Activated CD8-positive, alpha-beta memory T cell treated with anti-CD3 and anti-CD28 coated beads, Interleukin-2, amount 50 U/mL, for 24 hours (primary cell): ENCODE measurements at regions not wholly inside any gene's neighbourhood (a gene's known extent, or its start where the extent isn't known, plus 50 kb on each side); places are given as distances from the start of the nearest gene placed in this dataset.
A peak's percentile ranks its signal among the peaks of the same experiment; 100 is the strongest.

ENCODE experiments used
- DNase-seq: peaks from one replicate; pipeline ENCODE4 v3.0.0-alpha.2; 2020; ENCODE audit errors: extremely low read depth

DNA sequence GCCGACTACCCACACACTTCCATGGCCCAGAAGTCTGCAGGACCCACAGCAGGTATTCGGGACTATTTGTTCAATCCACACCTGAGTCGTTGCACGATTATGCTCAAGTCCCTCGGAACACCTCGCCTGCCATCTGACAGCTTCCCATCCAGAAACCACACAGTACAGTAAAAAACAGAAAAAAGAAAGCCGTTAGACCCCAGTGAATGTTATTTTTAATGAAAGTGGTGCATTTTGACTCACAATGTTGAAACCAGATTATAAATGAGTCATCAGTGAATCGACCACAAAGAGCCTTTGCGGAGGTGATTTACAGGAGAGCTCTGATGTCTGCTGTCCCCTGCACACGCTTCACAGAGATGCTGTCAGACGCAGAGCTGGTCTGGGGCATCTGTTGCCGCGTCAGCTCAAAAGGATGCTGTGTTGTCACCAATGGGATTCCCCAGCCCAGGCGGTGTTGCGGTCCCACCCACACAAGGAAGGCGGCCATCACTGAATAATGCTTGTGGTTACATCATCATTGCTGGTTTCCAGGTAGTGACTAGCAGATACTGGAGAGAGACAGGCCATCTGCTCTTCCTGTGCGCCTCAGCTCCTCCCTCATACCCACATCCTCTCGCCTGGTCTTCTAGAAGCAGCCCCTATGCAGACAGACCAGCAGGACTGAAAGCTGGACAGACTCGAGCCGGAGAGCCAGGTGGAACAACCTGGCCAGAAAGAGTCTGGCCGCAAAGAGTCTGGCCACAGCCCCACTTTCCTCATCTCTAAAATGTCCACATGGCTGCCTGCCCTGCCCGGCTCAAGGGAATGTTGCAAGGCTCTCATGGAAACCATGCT, 116.8 kb downstream of the TOMM20 start:
- peak; percentile 90 for DNase-seq

DNA sequence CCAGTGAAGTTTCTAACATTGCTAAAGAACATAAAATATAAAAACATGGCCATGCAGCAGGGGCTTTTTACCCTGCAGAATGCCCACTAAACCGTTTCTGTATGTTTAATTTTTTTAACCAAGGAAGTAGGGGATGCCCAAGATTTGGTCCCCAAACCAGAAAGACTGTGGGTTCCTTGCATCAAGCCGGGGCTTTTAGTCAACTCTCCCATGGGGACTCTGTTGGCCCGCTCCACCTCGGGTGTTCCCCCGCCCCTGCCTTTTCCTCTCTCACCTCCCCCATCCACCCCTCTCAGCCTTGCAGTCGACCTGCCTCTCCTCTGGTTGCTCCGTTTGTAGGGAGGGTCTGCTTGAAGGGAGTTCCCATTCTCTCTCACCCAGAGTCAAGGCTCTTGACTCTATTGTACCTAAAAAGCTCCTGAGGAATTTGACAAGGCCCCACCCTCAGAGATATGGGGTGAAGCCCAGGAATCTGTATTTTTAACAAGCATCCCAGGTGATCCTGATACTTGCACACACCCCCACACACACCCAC, 117.5 kb downstream of the TOMM20 start:
- no peak for DNase-seq

DNA sequence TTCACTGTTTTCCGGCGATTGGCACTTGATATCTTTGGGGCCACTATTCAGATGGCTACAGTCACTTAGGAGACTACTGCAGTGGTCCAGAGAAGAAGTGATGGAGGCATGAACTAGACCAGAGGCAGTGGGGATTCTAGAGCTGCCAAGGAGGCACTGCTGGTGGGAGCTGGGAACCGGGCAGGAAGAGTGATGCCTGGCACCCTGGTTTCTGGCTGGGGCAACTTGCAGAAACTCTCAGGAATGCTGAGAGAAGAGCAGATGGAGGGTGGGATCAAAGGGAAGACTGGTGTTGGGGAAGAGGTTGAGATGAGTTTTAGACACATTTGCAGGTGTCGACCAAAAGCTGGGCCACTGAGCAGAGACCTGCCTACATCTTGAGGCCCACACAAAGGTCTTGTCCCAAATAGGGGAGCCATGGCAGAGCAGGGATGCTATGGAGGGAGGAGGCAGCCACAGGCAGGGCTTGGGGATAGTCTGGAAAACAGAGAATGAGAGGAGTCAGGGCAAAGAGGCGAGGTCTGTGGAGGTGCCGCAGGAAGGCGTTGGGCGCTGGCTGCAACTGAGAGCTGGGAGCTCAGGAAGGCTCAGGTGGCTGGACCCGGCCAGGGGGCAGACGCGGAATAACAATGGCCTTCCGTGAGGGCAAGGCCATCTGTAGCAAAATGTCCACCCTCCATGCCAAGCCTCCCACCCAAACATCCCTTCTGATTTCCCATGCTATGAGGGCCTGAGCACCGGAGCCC, 118.9 kb downstream of the TOMM20 start:
- DNase-seq: no peak

DNA sequence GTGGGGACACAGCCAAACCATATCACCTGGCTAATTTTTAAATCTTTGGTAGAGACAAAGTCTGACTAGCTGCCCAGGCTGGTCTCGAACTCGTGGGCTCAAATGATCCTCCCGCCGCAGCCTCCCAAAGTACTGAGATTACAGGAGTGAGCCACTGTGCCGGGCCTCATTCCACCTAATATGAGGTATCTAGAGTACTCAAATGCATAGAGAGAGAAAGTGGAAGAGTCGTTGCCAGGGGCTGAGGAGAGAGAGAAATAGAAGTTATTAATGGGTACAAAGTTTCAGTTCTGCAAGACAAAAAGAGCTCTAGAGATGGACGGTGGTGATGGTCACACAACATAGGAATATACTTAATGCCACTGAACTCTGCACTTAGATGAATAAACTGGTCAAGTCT, 119.6 kb downstream of the TOMM20 start:
- DNase-seq: no peak

DNA sequence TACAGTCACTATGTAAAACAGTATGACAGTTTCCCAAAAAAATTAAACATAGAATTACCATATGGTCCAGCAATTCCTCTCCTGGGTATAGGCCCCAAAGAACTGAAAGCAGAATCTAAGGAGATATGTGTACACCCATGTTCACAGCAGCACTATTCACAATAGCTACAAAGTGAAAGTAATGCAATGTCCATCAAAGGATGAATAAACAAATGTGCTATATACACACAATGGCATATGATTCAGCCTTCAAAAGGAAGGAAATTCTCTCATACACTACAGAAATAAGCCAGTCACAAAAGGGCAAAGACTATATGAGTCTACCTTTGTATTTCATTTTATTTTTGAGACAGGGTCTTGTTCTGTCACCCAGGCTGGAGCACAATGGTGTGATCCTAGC, 120.4 kb downstream of the TOMM20 start:
- no peak for DNase-seq

DNA sequence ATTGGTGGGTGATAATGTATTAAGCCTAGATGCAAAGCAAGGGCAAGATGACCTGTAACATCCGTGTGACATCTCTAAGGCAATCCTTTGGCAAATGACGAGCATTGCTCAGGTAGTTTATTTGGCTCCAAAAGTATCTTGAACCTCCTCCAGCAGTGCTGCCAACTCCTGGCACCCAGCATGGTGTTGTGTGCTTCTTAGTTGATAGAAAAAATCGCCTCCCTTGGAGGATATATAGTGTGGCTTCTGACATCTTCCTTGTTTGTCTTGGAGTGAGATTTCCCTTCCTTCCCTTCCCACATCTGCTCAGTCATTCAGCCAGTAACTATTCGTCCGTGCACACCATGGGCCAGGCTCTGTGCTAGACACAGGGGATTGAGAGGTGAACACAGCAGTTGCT, 121.8 kb downstream of the TOMM20 start:
- DNase-seq: no peak

DNA sequence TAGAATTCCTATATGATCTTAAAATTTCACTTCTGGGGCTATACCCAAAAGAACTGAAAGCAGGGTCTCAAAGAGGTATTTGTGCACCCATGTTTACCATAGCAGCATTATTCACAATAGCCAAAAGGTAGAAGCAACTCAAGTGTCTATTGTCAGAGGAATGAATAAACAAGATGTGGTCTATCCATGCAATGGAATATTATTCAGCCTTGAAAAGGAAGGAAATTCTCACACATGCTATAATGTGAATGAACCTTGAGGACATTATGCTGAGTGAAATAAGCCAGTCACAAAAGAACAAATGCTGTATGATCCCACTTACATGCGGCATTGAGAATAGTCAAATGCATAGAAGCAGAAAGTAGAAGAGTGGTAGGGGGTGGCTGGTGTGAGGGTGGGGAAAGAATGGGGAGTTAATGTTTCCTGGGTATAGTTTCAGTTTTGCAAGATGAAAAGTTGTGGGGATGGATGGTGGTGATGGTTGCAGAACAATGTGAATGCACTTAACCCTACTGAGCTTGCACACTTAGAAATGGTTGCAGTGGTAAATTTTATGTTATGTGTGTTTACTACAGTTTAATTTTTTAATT, 122.4 kb downstream of the TOMM20 start:
- DNase-seq: no peak

DNA sequence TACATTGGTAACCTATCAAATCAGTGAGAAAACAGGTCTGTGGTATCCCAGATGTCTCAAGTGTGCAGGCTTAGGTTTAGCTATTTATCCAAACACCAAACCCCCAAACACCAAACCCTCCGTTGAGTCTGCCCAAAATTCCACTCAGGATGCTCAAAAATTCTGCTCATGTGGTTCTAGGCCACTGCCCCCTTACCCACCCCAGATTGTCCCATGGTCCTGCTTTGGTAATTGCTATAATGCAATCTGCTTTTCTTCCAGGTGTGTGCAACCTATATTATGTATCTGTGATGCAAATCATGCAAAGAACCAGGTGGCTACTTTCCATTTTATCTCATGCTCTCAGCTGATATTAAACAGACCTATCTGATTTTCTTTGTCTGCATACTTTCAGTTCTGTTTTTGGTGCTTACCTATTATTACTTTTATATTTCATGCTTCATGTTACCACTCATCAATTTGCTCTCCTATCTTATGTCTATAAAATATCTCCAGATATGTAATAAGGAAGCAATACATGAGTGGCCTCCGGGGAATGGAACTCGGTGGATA, 123.7 kb downstream of the TOMM20 start:
- no peak for DNase-seq

DNA sequence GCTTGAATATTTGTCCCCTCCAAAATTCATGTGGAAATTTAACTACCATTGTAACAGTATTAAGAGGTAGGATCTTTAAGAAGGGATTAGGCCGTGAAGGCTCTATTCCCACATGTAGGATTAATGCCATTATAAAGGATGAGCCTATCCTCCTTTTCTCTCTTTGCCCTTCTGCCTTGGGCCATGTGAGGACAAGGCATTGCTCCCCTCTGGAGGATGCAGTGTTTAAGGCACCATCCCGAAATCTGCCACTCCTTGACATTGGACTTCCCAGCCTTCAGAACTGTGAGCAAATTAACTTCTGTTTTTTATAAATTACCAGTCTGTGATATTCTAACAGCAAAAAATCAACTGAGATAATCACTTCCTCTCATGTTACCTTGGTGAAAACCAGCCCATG, 124.4 kb downstream of the TOMM20 start:
- DNase-seq: no peak

DNA sequence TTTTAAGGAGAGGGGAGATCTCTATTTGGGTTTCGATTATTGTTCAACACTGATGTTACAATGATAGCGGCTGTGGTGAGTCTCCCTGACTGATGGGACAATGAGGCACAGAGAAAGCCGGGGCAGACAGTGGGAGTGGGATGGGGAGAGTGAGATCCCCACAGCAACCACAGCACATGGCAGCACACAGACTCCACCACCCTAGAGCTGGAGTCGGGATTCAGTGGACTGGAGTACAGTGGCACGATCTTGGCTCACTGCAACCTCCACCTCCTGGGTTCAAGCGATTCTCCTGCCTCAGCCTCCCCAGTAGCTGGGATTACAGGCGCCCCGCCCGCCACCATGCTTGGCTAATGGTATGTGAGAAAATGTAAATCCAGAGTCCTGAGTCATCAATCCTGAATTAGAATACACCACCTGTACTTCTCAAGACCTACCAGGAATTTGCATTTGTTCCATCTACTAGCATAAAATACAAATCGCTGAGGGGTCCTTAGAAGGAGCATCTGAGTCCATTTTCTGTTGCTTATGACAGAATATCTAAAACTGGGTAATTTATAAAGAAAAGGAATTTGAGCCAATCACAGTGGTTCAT, 125.8 kb downstream of the TOMM20 start:
- no peak for DNase-seq

DNA sequence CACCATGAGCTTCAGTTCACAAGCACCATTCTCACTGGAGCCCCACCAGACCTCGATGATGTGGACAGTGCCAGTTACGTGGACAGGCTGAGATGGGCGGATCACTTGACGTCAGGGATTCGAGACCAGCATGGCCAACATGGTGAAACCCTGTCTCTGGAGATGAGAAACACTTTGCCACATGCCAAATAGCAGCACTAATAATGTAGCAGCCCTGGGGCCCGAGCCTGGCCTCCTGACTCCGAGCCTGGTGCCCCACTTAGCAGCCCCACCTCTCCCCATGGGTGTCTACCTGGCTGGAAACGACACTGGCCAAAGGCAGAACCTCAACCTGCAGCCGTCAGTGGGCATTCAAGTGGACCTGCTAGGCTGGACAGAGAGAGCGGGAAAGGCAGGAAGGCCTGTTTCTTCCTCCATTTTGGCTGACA, 129.1 kb downstream of the TOMM20 start:
- no peak for DNase-seq

DNA sequence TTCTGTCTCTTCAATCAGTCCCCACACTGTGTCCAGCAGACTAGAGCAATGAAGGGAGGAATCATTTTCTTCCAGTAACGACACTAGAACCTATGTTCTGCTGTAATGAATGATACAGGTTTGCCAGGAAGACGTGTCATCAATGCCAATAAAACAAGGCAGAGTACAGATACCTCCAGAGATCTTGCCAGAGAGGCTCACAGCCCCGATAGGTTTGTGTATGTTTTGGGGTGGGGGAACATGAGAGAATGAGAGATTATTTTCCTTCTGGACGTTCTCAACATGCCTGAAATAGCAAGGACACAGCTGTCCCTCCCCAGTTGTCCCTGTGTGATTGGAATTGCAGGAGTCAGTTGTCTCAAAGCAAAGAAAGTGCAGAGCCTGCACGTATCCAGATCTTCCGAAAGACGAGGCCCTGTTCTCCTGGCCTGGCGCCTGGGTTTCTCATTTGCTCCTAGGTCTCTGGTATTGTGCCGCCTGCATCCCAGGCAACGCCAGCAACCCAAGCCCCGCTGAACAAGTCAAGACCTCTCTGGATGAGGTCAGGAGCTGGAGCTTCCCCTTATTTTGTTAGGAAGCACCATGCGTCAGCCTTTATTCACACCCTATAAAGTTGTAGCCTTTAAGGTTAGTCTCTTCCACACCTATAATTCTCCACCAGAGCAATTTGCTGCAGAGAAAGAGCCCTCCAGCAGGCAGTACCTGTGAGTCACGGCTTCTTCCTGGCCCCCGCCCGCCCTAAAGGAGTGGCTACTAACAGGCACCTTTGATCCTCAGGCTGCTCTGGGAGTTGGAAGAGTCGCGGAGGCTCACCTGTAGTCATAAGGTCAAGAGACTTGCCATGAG, 130.5 kb downstream of the TOMM20 start:
- DNase-seq: no peak

DNA sequence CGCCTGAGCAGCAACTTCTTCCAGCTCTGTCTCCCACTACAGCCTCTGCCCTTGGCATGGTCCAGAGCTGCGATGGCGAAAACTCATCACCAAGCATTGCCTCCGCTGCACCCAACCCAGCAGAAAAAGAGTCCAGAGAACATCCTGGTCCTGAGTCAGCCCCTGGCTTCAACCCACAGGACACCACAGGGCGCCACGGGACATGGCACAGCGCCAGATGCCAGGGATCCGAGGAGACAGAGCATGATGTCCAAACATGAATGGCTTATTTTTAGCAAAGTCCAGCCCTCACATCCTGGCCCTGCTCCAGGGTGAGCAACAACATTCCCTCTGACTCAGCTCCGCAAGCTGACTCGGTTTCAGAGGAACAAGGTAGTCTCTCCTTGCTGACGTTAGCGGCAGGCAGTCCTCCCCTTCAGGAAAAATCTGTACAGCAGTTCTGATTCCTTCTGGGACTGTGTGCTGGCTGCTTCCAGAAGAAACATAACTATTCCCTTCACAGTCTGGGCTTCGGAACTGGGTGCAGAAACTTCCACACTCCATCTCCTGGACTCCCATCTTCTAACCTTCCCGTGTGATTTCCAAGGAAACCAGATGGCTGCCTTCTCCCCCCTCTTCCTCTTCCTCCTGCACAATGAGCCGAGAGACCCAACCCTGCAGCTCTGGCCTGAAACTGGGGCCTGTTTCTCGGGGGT, 131.3 kb downstream of the TOMM20 start:
- no peak for DNase-seq

DNA sequence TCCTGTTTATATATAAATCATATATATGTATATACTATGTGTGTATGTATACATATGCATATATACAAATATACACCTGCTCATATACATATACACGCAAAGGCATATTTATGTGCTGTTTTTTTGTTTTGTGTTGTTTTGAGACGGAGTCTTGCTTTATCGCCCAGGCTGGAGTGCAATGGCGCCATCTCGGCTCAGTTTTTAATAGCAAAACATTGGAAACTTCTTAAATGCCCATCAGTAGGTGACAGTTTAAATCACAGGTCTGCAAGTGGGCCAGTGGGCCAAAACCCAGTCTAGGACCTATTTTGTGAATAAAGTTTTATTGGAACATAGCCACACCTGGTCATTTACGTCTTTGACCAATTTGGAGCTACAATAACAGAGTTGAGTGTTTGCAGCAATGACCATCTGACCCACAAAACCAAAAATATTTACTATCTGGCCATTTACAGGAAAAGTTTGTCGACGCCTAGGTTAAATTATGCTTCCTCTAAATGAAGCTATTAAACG, 132.3 kb downstream of the TOMM20 start:
- DNase-seq: no peak

DNA sequence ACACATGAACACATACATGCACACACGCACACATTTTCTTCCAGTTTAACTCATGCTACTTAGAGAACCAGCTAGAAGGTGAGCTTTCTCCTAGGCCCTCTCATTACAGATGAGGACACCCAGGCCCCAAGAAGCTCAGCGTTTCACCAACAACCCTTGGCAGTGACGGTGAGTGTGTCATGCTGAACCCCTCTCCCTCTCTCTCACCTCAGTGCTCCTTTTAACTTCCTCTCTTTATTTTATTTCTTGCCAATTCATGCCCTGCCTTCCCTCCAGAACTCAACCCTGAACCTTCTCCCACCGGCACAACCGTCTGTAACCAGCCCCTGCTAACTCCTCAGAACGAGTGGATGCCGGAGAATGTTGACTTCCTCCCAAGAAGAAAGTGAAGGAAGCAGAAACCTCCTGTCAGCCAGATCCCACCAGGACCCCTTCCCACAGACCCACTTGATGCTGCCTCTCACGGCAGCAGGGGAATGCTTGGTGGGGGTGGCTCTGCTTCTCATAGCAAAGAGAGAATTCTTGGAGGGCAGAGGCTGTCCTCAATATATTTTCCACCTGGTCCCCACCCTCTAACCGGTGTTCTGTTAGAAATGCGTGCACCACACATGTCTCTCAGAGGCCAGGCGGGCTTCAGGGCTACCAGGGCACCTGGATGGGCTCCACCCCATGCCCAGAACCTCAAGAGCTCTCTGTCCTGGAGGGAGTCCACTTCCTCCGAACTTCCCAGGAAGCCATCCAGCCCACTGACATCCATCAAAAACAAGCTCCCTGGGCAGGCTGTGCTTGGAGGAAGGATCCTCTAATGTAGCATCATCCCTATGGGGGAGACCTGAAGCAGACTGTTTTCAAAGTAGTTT, 134.0 kb downstream of the TOMM20 start:
- DNase-seq: no peak

DNA sequence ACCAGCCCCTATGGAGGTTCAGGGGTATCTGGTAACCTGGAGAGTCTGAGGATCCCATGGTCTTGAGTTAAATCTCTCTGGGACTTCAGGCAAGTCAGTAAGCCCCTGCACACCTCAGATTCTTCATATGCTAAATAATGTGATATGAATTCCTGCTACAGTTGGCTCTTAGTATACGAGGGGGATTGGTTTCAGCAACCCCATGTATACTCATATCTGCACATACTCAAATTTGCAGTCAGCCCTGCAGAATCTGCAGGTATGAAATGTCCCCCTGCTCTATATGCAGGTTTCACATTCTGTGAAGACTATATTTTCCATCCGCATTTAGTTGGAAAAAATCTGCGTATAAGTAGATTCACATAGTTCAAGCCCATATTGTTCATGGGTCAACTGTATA, 136.6 kb downstream of the TOMM20 start:
- no peak for DNase-seq

DNA sequence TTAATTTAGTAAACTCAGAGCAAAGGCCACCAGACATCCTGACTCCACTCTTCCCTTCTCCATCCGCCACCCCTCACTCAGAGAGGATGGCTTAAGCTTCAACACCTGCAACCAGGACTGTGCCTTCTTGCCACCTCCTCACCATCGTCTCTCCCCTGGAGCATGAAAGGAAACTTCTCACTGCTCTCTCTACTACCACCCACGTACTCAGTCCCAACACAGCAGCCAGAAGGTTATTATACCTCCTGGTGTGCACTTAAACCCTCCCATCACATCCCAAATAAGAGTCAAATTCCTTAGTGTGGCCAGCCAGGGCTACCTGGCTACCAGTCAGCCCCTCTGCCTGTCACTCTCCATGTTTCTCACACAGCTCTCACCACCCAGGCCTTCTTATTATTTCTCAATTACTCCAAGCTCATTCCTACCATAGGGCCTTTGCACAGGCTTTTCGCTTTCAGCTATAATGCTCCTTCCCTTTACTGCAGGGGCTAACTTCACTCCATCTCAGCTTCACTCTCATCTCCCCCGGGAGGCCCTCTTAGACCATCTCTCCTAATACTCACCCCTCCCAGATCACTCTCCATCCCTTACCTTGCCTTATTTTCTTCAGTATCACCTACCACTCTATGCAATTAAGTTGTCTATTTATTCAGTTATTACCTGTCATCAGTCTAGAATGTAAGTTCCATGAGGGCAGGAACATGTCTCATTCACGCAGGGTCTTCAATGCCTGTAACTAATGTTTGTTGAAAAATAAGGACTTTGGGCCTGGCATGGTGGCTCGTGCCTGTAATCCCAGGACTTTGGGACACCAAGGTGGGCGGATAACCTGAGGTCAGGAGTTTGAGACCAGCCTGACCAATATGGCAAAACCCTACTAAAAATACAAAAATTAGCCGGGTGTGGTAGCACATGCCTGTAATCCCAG, 137.5 kb downstream of the TOMM20 start:
- no peak for DNase-seq

DNA sequence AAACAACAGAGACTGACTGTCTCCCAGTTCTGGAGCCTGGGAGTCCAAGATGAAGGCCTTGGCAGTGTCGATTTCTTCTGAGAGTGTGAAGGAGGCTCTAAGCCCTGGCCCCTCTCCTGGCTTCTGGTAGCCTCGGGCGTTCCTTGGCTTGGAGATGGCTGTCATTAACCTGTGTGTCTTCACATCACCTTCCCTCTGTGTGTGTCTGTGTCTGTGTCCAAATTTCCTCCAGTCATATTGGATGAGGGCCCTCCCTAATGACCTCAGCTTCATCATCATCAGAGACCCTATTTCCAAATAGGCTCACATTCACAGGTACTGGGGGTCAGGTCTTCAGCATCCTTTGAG, 138.3 kb downstream of the TOMM20 start:
- DNase-seq: no peak
